HG02885 (cell line): ENCODE measurements at regions not wholly inside any gene's neighbourhood (a gene's known extent, or its start where the extent isn't known, plus 50 kb on each side); places are given as distances from the start of the nearest gene placed in this dataset.

Experiments
- ATAC-seq: cut with Tn5 transposase; IDR thresholded peaks from one replicate; pipeline ENCODE4 v1.9.1; 2021; ENCODE audit warnings: mild to moderate bottlenecking; ENCODE audit not compliant: unreplicated experiment, poor library complexity

GRCh38 chr6:169908403-169908933 is 157.0 kb downstream of the ERMARD start:
- no peak for ATAC-seq

DNA sequence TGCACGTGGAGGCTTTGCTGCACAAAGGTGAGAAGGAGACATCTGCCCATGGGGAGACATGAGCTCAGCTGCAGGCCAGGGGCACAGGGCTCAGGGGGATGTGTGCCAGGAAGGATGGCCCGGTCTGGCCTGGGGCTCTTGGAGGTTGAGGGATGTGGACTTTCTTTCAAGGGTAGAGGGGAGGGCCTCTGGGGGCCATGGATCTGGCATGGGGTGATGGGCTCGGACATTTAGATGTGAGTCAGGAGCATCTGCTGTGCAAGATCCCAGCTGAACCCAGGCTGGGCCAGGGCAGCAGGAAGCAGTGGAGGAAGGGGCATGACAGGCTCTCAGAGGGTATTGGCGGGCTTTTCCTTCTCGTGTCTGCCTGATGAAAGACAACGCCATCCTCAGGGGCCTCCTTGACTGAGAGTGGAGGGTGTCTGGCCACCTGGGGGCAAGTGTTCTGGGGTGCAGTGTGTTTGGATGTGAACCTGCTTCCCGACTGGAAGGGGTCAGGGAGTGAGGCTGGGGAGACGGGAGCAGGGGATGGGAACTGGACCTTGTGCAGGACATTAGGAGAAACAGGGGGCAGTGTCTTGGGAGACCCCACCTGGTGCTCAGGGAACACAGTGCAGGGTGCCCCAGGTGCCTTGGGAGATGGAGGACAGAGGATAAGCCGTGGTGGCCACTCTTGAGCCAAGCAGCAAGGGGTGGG is 156.1 kb downstream of the ERMARD start:
- no peak for ATAC-seq

DNA sequence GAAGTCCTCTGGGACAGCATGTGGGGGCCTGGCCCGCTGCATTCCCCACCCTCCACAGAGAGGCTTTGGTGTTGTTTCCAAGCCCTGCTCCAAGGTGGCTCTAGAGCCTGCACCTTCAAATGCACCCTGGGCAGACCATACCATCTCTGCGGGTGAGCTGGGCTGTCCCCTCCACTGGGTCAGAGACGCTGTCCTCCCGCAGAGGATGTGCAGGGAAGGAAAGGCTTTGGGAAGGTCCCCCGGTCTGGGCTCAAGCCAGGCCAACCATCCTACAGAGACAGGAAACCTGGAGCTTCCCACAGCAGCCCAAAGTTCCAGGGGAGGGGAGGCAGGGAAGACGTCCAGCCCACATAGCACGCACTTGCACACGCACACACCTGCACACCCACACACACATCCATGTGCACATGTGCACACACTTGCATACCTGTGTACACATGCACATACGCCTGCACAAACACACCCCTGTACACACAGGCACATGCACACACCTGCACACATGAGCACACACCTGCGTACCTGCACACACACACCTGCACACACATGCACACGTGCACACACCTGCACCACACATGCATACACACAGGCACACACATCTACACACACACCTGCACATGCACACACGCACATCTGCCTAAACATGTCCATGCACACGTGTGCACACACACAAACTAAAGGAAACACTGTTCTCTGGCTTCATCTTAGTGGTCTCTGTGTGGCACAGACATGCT is 155.4 kb downstream of the ERMARD start:
- no peak for ATAC-seq

DNA sequence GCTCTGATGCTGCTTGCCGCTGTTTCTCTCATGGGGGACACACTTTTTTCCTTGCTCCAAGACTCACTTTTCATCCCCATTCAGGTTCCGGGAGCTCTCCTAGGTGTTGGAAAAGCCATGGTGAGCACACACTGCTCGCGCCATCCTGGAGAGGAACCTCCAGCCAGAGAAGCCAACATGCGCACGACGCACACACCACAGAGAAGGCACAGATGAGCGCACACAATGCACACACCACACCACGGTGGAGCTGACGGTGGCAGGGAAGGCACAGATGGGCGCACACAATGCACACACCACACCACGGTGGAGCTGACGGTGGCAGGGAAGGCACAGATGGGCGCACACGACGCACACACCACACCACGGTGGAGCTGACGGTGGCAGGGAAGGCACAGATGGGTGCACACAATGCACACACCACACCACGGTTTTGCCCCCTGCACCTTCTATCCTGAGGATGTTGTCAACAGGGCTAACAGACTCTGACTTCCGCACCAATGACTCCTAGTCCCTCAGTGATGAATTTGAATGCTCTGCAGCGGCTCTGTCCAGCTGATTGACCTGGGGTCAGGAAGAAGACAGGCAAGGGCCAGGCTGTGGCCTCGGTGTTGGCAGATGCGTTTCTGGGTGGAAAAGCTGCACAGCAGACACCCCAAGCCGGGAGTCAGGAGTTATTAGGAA is 154.7 kb downstream of the ERMARD start:
- no peak for ATAC-seq

- ATAC-seq: no peak
These were observed 153.8 kb downstream of the ERMARD start for GRCh38 chr6:169905041-169905807.

GRCh38 chr6:169904051-169904922 is 152.9 kb downstream of the ERMARD start:
- ATAC-seq: no peak

DNA sequence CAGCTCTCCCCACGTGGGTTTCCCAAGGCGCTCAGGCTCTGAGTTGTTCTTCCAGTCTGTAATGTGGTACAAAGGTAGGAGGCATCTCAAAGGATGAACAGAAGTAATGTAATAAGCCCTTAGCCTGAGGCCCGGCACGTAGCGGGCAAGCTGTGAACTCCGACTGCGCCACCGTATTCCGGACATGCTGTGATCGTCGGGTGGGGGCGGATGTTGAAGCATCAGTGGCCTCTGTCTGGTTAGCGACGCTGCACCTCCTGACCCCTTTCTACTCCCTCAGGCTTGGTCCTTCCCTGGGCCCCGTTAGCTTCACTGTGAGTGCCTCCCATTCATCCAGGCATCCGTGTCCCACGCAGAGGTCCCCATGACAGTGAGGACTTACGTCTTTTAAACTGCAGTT is 151.7 kb downstream of the ERMARD start:
- ATAC-seq: no peak

DNA sequence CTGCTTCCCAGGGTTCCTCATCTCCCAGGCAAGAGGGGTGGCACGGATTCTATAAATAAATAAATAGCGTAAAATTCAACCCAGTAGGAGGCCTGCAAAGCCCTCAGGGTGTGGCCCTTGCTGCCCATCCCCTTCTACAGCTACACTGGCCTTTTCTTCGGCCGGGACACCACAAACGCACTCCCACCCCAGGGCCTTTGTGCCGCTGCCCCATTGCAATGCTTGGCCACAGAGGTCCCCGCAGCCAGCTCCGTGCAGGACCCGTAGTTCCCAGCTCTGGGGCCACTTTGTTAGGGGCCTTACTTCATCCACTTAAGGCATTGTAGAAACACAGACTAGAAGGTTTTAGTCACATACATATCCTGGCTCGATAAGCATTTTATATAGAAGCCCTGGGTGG is 151.2 kb downstream of the ERMARD start:
- no peak for ATAC-seq

DNA sequence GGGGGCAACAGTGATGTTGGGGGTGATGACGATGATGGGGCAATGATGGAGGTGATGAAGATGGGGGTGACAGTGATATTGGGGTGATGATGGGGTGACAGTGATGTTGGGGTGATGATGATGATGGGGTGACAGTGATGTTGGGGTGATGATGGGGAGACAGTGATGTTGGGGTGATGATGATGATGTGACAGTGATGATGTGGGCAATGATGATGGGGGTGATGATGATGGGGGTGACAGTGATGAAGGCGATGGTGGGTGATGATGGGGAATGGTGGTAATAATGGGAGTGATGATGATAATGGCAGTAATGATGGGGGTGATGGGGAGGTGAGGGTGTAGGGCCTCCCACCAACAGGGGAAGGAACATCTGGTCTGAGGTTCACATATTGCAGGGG is 150.6 kb downstream of the ERMARD start:
- no peak for ATAC-seq

DNA sequence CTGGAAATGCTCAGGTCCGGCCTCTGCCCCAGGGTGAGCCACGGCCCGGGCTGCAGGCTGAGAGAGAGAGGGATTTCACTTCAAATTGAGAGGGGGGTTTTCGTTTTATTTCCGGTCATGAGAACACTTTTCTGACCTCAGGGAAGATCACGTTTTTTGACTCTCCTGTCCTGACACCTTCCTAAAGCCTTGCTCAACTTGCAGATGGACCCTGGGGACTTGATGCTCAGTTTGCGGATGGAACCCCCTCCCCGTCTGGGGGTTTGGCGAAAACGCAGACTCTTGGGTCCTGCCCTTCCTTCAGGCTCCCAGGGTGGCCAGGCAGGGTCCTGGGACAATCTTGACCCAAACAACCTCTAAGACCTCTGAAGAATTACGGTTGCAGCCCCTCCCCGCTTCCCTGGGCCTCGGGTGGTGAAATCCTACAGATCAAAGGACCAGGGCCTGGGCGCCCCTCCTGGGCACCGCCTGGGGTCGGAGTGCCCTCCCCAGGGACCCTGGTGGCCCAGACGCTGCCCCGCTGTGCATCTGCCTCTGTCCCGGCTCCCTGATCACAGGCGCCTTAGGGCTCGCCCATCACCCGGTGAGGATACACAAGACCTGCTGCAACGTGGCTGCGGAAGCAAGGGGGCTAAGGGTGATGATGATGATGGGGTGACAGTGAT is 148.2 kb downstream of the ERMARD start:
- ATAC-seq: no peak

DNA sequence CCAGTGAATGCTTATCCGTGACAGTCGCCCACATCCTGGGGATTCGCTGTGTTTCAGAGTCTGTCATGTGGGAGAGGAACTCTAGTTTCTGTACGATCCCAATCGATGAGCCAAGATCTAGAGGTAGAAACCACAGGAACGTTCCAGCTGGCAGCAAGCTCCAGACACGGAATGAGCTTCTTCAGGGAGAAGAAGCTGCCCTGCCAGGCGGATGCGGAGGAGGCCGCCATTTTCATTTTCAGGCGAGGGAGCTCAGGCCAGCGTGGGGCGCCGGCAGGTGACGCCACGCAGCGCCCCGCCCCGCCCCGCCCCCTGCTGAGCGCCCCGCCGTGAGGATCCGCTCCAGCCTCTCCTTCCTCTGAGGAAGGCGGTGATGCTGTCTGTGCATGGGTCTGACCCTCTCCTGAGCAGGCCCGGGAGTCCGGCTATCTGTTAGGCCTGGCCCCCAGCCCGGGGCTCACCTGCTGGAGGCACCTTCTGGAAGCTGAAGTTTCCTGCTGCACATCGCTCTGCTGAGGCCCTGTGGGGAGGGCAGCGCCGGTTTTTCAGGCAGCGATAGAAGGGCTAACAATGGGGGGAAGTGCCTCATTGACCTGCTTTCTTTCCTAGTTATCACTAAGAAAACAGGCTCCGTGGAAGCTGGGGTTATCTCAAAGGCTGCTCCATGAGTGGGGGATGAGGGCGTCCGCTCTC is 147.5 kb downstream of the ERMARD start:
- no peak for ATAC-seq

DNA sequence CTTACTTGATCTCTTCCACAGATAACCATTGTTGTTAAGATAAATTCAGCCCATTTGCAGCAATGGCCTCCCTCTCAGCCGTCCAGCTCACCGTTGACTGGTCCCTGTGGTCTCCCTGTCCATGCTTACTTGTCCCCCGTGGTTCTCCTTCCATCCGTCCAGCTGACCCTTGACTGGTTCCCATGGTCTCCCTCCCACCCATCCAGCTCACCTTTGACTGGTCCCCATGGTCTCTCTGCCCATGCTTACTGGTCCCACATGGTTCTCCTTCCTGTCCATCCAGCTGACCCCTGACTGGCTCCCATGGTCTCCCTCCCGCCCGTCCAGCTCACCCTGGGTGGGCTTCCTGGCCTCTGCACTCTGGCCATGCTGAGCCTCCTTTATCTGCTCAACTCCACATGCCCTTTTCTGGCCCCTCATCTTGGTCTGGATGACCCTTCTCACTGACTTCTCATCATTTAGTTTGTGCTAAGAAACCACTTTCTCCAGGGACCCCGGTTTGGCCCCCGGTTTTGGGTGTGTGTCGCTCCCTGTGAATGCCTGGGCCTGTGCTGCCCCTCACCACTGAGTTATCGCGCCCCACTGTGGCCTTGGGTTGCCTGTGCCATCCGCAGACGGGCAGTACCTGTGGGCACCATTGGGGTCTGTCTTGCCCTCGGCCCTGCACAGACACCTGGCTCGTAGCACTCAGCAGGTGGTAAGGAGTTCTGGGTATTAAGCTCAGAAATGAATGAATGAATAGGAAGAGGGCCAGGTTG is 146.4 kb downstream of the ERMARD start:
- no peak for ATAC-seq

- ATAC-seq: no peak
These were observed 145.5 kb downstream of the ERMARD start for GRCh38 chr6:169896826-169897456.

- ATAC-seq: no peak
These were observed 144.7 kb downstream of the ERMARD start for GRCh38 chr6:169895926-169896761.

- no peak for ATAC-seq
These were observed 143.8 kb downstream of the ERMARD start for GRCh38 chr6:169895000-169895759.
